Stimulated activated CD4-positive, alpha-beta T cell treated with anti-CD3 and anti-CD28 coated beads, Interleukin-2, amount 100 ng/mL, for 24 hours (primary cell): ENCODE measurements at regions not wholly inside any gene's neighbourhood (a gene's known extent, or its start where the extent isn't known, plus 50 kb on each side); places are given as distances from the start of the nearest gene placed in this dataset.

Experiments
- DNase-seq, 2 donors: peaks; one replicate each; pipeline ENCODE4 v3.0.0-alpha.2; 2020

DNA sequence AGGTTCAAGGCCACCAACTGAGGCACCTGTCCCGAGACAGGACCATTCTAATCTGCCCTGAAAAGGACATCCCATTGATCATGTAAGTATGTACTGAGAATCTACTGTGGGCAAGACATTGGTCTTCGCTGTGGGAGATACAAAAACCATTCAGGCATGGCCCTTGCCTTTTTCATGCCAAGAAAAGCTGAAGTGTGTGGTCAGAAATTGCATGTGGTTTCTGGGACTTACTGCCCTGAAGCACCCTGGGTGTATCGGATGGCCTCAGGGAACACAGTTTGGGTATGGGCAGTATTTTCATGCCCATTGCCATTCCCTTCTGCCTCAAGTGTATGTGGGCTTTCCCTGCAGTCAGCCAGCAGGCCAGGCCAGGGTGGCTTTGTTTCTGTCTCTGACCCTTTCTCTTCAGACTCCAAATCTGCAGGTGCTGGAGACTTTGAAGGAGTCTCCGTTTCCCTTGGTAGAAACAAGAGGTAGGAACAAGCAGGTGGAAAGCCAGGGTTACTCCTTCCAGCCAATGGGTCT lies 285.7 kb downstream of the ZEB1 start:
- DNase-seq: no peak

DNA sequence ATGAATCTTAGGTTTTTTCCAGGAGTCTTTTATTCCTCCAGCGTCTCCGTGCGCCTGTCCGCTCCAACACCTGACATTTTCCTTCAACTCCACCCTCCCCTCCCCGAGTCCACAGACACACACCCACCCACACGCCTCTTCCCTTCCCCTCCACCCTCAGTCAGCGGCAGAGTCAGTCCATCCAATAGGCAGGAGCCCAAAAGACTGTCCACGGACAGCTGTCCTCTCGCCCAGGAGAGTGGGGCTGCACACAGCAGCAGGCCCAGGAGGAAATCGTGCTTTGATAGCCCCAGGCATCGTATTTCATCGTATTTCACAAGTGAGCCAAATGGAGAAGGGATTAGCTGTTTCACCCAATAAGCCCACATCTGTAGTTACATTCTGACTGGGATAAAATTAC lies 285.1 kb downstream of the ZEB1 start:
- DNase-seq: no peak

DNA sequence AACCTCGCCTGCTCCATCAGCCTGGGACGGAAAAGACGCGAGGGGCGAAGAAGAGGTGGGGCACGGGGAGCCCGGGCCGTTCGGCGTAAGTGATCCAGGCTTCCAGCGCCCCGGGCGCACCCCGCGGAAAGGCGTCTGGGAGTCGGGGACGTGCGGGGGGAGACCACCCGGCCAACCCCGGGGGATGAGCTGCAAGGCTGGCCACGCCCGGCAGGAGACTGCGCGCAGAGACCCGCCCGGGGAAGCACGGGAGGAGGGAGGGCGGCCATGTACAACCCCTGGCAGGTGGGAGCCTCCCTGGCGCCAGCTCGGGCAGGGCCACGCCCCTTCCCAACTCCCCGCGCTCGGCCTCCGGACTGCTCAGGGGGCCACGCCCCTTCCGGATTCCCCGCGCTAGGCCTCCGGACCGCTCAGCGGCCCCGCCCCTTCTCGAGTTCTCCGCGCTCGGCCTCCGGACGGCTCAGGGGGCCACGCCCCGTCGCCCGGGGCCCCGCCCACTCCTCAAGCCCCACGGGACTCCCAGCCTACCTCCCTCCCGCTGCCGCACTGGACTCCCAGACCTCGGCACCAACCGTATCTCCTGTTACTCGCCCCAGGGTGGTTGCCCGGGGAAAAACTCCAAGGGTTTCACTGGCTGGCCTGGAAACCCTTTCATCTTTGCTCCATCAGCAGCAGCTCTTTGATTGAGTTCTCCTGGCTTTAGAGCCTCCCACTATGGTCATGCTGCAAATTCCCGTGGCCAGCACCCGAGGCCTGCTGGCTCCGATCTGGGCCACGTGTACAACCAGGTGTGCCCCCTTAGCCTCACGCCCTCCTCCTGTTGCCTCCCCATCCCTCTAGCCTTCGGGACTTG lies 284.4 kb downstream of the ZEB1 start:
- peak; percentile 83 to 93 for DNase-seq

GRCh38 chr10:31602541-31603234 lies 283.7 kb downstream of the ZEB1 start:
- no peak for DNase-seq

DNA sequence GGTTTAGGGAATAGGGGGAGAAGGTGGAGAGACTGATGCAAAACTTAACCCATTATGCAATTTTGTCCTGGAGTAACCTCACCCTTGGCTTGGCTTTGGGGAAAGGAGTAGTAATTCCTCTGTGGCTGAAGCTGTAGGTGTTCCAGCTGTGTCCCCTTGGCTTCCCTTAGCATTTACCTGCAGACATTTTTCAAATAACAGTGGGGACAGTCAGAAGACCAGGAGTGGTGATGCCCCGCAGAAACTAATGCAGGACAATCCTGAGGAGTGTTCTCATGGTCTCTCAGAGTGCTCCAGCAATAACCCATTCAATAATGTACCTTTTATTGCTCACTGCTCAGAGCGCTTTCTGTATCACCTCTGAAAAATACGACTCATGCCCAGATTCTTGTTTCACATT lies 282.1 kb downstream of the ZEB1 start:
- no peak for DNase-seq

GRCh38 chr10:31599626-31600504 lies 280.8 kb downstream of the ZEB1 start:
- peak in 1 of 2 donors; percentile 17 for DNase-seq

- no peak for DNase-seq
These were observed 277.7 kb downstream of the ZEB1 start for GRCh38 chr10:31596765-31597164.

- DNase-seq: no peak
These were observed 277.0 kb downstream of the ZEB1 start for GRCh38 chr10:31595992-31596391.

GRCh38 chr10:31594347-31594873 lies 275.4 kb downstream of the ZEB1 start:
- no peak for DNase-seq

DNA sequence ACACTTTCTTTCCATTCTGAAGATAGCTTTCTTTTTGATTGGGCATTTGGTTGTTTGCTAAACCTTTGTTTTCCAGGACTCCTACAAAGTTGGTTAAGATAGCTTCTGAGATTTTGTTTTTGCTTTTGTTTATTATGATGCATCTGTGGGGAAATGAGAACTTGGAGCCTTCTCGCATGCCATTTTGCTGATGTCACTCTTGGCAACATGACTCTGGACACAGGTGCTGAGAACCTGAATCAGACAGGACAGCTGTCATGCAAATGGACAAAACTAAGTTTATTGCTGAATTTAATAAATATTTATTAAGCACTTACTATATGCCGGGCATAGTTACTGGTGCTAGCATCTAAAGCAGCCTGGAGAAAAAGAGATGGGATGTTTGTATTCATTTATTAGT lies 274.1 kb downstream of the ZEB1 start:
- DNase-seq: no peak

DNA sequence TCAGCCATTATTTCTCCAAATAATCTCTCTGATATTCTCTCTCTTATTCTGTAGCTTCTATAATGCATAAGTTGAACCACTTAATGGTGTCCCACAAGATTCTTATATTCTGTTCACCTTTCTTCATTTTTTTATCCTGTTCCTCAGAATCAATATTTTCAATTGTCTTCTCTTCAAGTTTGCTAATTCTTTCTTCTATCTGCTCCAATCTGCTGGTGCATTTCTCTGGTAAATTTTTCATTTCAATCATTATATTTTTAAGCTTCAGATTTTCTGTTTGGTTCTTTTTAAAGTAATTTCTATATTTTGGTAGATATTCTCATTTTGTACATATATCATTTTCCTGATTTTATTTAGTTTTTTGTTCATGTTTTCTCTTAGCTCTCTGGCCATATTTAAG lies 272.6 kb downstream of the ZEB1 start:
- DNase-seq: no peak

- no peak for DNase-seq
These were observed 271.2 kb downstream of the ZEB1 start for GRCh38 chr10:31590023-31590800.

- DNase-seq: no peak
These were observed 268.7 kb downstream of the ZEB1 start for GRCh38 chr10:31587691-31588090.

- DNase-seq: peak in 1 of 2 donors; percentile 24
These were observed 268.0 kb downstream of the ZEB1 start for GRCh38 chr10:31586723-31587638.

DNA sequence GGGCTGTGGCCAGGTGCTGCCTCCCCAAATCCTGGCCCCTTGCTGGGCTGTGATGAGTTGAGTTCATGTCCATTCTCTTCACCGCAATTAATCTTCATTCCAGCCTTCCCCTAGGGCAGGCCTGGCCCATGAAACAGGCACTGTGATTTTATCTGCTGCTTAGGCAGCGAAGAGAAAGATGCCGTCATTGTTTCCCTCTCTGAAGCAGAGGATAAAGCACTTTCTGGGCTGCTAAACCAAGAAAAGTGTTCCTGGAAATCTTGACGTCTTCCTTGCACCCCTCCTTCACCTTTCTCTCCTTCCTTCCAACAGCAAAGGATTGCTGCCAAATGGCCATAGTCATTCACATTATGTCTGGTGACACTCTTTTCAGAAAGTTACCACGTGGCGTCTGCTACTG lies 265.9 kb downstream of the ZEB1 start:
- DNase-seq: no peak

DNA sequence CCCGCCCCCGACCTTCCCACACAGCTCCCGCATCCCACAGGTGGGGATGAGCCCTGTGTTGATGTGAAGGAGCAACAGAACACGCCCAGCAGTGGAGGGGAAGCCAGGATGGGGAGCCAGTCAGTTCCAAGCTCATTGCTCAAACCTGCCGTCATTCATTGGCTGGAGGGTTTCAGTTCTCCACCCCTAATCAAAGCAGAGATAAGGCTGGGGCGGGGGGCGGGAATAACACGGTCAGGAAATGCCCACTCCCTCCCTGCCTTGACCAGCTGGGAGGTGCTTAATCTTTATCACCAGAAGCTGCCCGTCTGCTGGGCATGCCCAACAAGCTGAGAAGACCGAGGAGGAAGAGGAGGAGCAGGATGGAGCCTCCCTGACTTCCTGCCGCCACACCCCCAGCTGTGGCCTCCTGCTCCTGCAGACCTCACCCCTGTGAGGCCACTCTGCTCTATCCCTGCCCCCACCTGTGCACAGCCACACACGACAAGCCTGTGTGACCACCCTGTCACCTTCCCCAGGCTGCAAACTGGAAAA lies 265.1 kb downstream of the ZEB1 start:
- DNase-seq: no peak

DNA sequence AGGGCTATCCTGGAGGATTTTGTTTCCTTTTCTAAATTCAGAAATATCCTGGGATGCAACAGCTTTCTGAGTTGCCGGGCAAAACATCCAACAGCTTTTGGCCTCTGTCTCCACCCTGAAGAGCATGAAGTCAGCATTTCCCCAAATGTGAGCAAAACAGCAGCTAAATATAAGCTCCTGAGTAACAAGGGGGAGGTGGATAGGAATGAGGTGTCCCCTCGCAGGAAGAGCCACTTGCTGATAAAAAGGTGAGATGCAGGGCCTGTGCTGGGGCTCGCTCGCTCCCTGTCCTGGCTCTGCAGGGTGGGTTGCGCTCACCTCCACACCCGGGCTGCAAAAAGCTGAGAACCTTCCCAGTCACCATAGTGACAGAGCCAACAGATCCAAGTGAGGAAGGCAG lies 264.3 kb downstream of the ZEB1 start:
- no peak for DNase-seq

DNA sequence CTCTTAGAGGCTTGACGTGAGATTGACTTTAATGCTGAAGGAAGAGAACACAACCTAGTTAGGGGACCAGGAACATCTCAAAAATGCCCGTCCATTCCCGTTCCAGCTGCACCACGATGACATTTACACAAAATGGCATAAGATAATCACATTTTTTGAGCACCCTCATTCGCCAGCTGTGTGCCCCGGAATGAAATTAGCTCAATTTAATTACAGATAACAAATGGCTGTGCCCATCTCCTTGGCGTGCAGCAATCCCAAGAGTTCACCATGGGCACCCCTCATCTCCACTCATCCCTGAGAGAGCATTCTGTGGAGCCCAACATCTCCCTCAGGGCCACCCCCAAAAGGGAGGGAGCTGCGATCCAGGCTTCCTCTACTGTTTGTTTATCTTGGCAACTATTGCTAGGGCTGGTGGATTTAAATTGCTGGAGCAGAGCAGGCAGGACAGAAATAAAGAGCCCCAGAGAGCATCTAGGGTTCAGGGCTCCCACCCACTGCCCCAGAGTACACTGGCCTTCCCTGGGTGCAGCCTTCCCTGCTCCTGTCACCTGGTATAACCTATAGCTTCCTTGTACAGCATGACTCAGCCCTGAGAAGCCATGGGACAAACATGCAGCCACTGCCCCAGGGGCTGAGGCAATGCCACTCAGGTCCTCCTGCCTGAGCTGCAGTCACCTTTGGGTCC lies 263.5 kb downstream of the ZEB1 start:
- no peak for DNase-seq

DNA sequence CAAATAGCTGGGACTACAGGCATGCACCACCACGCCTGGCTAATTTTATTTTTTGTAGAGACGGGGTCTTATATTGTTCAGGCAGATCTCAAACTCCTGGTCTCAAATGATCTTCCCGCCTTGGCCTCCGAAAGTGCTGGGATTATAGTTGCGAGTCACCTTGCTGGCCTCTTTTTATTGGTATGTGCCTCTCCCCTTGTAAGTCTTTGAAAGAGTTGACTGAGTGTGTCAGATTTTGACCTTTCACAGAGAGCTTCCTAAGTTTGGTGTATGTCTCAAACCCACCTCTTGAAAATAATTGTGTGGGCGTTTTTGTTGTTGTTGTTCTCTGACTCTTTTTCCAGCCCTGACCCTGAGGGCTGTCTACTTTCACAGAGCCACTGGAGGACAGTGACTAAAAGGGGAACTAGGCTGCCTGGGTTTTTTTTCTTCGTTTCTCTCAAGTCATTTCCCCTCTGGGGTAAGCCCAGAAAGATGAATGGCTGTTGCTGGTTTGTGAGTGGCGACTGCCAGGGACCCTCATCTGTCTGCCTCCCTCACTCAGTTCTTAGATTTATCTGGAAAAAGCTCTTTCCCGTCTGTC lies 262.8 kb downstream of the ZEB1 start:
- DNase-seq: no peak

DNA sequence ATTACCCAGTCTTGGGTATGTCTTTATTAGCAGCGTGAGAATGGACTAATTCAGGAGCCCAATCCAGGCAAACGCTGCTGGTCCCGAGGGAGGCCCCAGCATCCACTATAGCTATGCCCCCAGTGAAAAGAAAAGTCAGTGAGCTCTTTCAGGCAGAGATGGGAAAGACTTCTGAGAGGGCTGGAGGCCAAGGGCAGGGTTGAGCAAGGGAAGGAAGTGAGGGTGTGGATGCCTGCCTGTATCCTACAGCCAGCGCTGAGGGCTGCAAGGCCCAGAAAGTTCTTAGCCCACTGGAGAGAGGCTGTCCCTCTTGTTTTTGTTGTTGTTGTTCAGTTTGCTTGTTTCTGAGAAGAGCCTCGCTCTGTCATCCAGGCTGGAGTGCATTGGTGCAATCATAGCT lies 261.6 kb downstream of the ZEB1 start:
- DNase-seq: no peak
